Gastrocnemius medialis (tissue), 4 donors: ENCODE measurements at regions not wholly inside any gene's neighbourhood (a gene's known extent, or its start where the extent isn't known, plus 50 kb on each side); places are given as distances from the start of the nearest gene placed in this dataset.

ENCODE experiments used
- CTCF ChIP-seq, 5 experiments: fragments of 450-650 bp in 3 of 5; fragments of 200-600 bp in 2 of 5; sonication (generic) in 2 of 5; IDR thresholded peaks in 4 of 5; conservative IDR thresholded peaks in 1 of 5; 1 replicate in 4 of 5; 2 replicates in 1 of 5; pipeline ENCODE4 v1.5.1; 2016 to 2019; ENCODE audit warnings: antibody characterized with exemption in 5 of 5, mild to moderate bottlenecking in 3 of 5, moderate library complexity in 3 of 5
- POLR2A ChIP-seq, 2 donors: fragments of 450-650 bp; IDR thresholded peaks; one replicate each; pipeline ENCODE4 v1.6.1; 2017; ENCODE audit warnings: antibody characterized with exemption in 2 of 2, mild to moderate bottlenecking in 2 of 2, moderate library complexity in 2 of 2

GRCh38 chr3:170752571-170753155 lies 117.3 kb downstream of the RPL22L1 start:
- no peak for TF ChIP-seq POLR2A (IDR thresholded peaks at IDR 0.05)
- no peak for TF ChIP-seq CTCF (IDR thresholded peaks at IDR 0.05 in 4 of 5, conservative IDR thresholded peaks at IDR 0.05 in 1 of 5)
